ENCODE measurements at regions not wholly inside any gene's neighbourhood (a gene's known extent, or its start where the extent isn't known, plus 50 kb on each side); places are given as distances from the start of the nearest gene placed in this dataset.

- H3K9ac ChIP-seq (ENCODE audit: low read depth, low read length): no peak overlapping the region
- H3K4me3 ChIP-seq (ENCODE audit: low read depth, low read length): no peak overlapping the region
- no peaks in the 10 kb centered on the region for H3K9me3 ChIP-seq (ENCODE audit: control insufficient read depth, insufficient read depth, low read length)
- H3K27me3 ChIP-seq (ENCODE audit: control insufficient read depth, insufficient read depth, low read length): no peaks in the 10 kb centered on the region
- no peaks in the 10 kb centered on the region for H3K36me3 ChIP-seq (ENCODE audit: control insufficient read depth, insufficient read depth, low read length)
- H3K27ac ChIP-seq (ENCODE audit: low read depth, low read length): no peak overlapping the region
- peaks cover 9% of the 10 kb centered on the region for H3K4me1 ChIP-seq (ENCODE audit: control insufficient read depth, insufficient read depth, low read length)
These were observed 103.5 kb downstream of the RPS24 start for GRCh38 chr10:78137147-78137546.

- Histone ChIP-seq H3K4me3 (ENCODE audit: low read depth, low read length) (no peak overlapping the region), H3K27ac (ENCODE audit: low read depth, low read length) (no peak overlapping the region)
These were observed 105.7 kb downstream of the RPS24 start for GRCh38 chr10:78139341-78139740.

GRCh38 chr10:78140066-78140630, 106.5 kb downstream of the RPS24 start:
- Histone ChIP-seq H3K27me3 (ENCODE audit: control insufficient read depth, insufficient read depth, low read length) (no peaks in the 10 kb centered on the region), H3K9me3 (ENCODE audit: control insufficient read depth, insufficient read depth, low read length) (no peaks in the 10 kb centered on the region), H3K4me1 (ENCODE audit: control insufficient read depth, insufficient read depth, low read length) (peaks cover 2% of the 10 kb centered on the region)

More at GRCh38 chr10:78139341-78139740, 105.7 kb downstream of the RPS24 start:
- Histone ChIP-seq H3K27me3 (ENCODE audit: control insufficient read depth, insufficient read depth, low read length) (no peaks in the 10 kb centered on the region), H3K36me3 (ENCODE audit: control insufficient read depth, insufficient read depth, low read length) (no peaks in the 10 kb centered on the region), H3K9me3 (ENCODE audit: control insufficient read depth, insufficient read depth, low read length) (no peaks in the 10 kb centered on the region), H3K9ac (ENCODE audit: low read depth, low read length) (no peak overlapping the region), H3K4me1 (ENCODE audit: control insufficient read depth, insufficient read depth, low read length) (peaks cover 9% of the 10 kb centered on the region)

GRCh38 chr10:78143576-78143975, 109.9 kb downstream of the RPS24 start:
- Histone ChIP-seq H3K27ac (ENCODE audit: low read depth, low read length) (no peak overlapping the region), H3K9me3 (ENCODE audit: control insufficient read depth, insufficient read depth, low read length) (no peaks in the 10 kb centered on the region), H3K4me3 (ENCODE audit: low read depth, low read length) (no peak overlapping the region), H3K9ac (ENCODE audit: low read depth, low read length) (no peak overlapping the region), H3K4me1 (ENCODE audit: control insufficient read depth, insufficient read depth, low read length) (no peaks in the 10 kb centered on the region), H3K36me3 (ENCODE audit: control insufficient read depth, insufficient read depth, low read length) (no peaks in the 10 kb centered on the region), H3K27me3 (ENCODE audit: control insufficient read depth, insufficient read depth, low read length) (no peaks in the 10 kb centered on the region)

More at GRCh38 chr10:78140066-78140630, 106.5 kb downstream of the RPS24 start:
- H3K36me3 ChIP-seq (ENCODE audit: control insufficient read depth, insufficient read depth, low read length): no peaks in the 10 kb centered on the region
- H3K4me3 ChIP-seq (ENCODE audit: low read depth, low read length): no peak overlapping the region
- H3K9ac ChIP-seq (ENCODE audit: low read depth, low read length): no peak overlapping the region
- no peak overlapping the region for H3K27ac ChIP-seq (ENCODE audit: low read depth, low read length)

GRCh38 chr10:78146200-78146599, 112.5 kb downstream of the RPS24 start:
- H3K4me1 ChIP-seq (ENCODE audit: control insufficient read depth, insufficient read depth, low read length): no peaks in the 10 kb centered on the region
- H3K27me3 ChIP-seq (ENCODE audit: control insufficient read depth, insufficient read depth, low read length): no peaks in the 10 kb centered on the region
- H3K9ac ChIP-seq (ENCODE audit: low read depth, low read length): no peak overlapping the region
- no peaks in the 10 kb centered on the region for H3K36me3 ChIP-seq (ENCODE audit: control insufficient read depth, insufficient read depth, low read length)
- H3K4me3 ChIP-seq (ENCODE audit: low read depth, low read length): no peak overlapping the region
- H3K9me3 ChIP-seq (ENCODE audit: control insufficient read depth, insufficient read depth, low read length): no peaks in the 10 kb centered on the region
- H3K27ac ChIP-seq (ENCODE audit: low read depth, low read length): no peak overlapping the region

GRCh38 chr10:78147202-78147601, 113.5 kb downstream of the RPS24 start:
- Histone ChIP-seq H3K27me3 (ENCODE audit: control insufficient read depth, insufficient read depth, low read length) (no peaks in the 10 kb centered on the region), H3K9ac (ENCODE audit: low read depth, low read length) (no peak overlapping the region), H3K4me1 (ENCODE audit: control insufficient read depth, insufficient read depth, low read length) (no peaks in the 10 kb centered on the region), H3K27ac (ENCODE audit: low read depth, low read length) (no peak overlapping the region), H3K36me3 (ENCODE audit: control insufficient read depth, insufficient read depth, low read length) (no peaks in the 10 kb centered on the region), H3K9me3 (ENCODE audit: control insufficient read depth, insufficient read depth, low read length) (no peaks in the 10 kb centered on the region), H3K4me3 (ENCODE audit: low read depth, low read length) (no peak overlapping the region)

- Histone ChIP-seq H3K4me3 (ENCODE audit: low read depth, low read length) (no peak overlapping the region), H3K27me3 (ENCODE audit: control insufficient read depth, insufficient read depth, low read length) (no peaks in the 10 kb centered on the region), H3K27ac (ENCODE audit: low read depth, low read length) (no peak overlapping the region), H3K36me3 (ENCODE audit: control insufficient read depth, insufficient read depth, low read length) (no peaks in the 10 kb centered on the region), H3K9me3 (ENCODE audit: control insufficient read depth, insufficient read depth, low read length) (no peaks in the 10 kb centered on the region), H3K9ac (ENCODE audit: low read depth, low read length) (no peak overlapping the region), H3K4me1 (ENCODE audit: control insufficient read depth, insufficient read depth, low read length) (no peaks in the 10 kb centered on the region)
These were observed 114.7 kb downstream of the RPS24 start for GRCh38 chr10:78148216-78148960.

- H3K27ac ChIP-seq (ENCODE audit: low read depth, low read length): no peak overlapping the region
- no peaks in the 10 kb centered on the region for H3K4me1 ChIP-seq (ENCODE audit: control insufficient read depth, insufficient read depth, low read length)
- H3K9ac ChIP-seq (ENCODE audit: low read depth, low read length): no peak overlapping the region
These were observed 115.4 kb downstream of the RPS24 start for GRCh38 chr10:78148961-78149612.

GRCh38 chr10:78150756-78151155, 117.1 kb downstream of the RPS24 start:
- Histone ChIP-seq H3K27ac (ENCODE audit: low read depth, low read length) (no peak overlapping the region), H3K4me3 (ENCODE audit: low read depth, low read length) (no peak overlapping the region), H3K4me1 (ENCODE audit: control insufficient read depth, insufficient read depth, low read length) (no peaks in the 10 kb centered on the region), H3K36me3 (ENCODE audit: control insufficient read depth, insufficient read depth, low read length) (no peaks in the 10 kb centered on the region), H3K9ac (ENCODE audit: low read depth, low read length) (no peak overlapping the region), H3K27me3 (ENCODE audit: control insufficient read depth, insufficient read depth, low read length) (no peaks in the 10 kb centered on the region), H3K9me3 (ENCODE audit: control insufficient read depth, insufficient read depth, low read length) (no peaks in the 10 kb centered on the region)

More at GRCh38 chr10:78148961-78149612, 115.4 kb downstream of the RPS24 start:
- Histone ChIP-seq H3K4me3 (ENCODE audit: low read depth, low read length) (no peak overlapping the region), H3K36me3 (ENCODE audit: control insufficient read depth, insufficient read depth, low read length) (no peaks in the 10 kb centered on the region), H3K27me3 (ENCODE audit: control insufficient read depth, insufficient read depth, low read length) (no peaks in the 10 kb centered on the region), H3K9me3 (ENCODE audit: control insufficient read depth, insufficient read depth, low read length) (no peaks in the 10 kb centered on the region)

GRCh38 chr10:78155722-78156121, 122.1 kb downstream of the RPS24 start:
- H3K9ac ChIP-seq (ENCODE audit: low read depth, low read length): no peak overlapping the region
- H3K27me3 ChIP-seq (ENCODE audit: control insufficient read depth, insufficient read depth, low read length): no peaks in the 10 kb centered on the region
- H3K4me3 ChIP-seq (ENCODE audit: low read depth, low read length): no peak overlapping the region
- H3K9me3 ChIP-seq (ENCODE audit: control insufficient read depth, insufficient read depth, low read length): no peaks in the 10 kb centered on the region
- no peaks in the 10 kb centered on the region for H3K4me1 ChIP-seq (ENCODE audit: control insufficient read depth, insufficient read depth, low read length)
- no peak overlapping the region for H3K27ac ChIP-seq (ENCODE audit: low read depth, low read length)
- no peaks in the 10 kb centered on the region for H3K36me3 ChIP-seq (ENCODE audit: control insufficient read depth, insufficient read depth, low read length)

GRCh38 chr10:78160591-78160990, 126.9 kb downstream of the RPS24 start:
- no peaks in the 10 kb centered on the region for H3K27me3 ChIP-seq (ENCODE audit: control insufficient read depth, insufficient read depth, low read length)
- no peaks in the 10 kb centered on the region for H3K4me1 ChIP-seq (ENCODE audit: control insufficient read depth, insufficient read depth, low read length)
- no peak overlapping the region for H3K4me3 ChIP-seq (ENCODE audit: low read depth, low read length)
- no peak overlapping the region for H3K9ac ChIP-seq (ENCODE audit: low read depth, low read length)
- no peaks in the 10 kb centered on the region for H3K36me3 ChIP-seq (ENCODE audit: control insufficient read depth, insufficient read depth, low read length)
- H3K9me3 ChIP-seq (ENCODE audit: control insufficient read depth, insufficient read depth, low read length): no peaks in the 10 kb centered on the region
- H3K27ac ChIP-seq (ENCODE audit: low read depth, low read length): no peak overlapping the region
